ENCODE measurements at regions not wholly inside any gene's neighbourhood (a gene's known extent, or its start where the extent isn't known, plus 50 kb on each side); places are given as distances from the start of the nearest gene placed in this dataset.

DNA sequence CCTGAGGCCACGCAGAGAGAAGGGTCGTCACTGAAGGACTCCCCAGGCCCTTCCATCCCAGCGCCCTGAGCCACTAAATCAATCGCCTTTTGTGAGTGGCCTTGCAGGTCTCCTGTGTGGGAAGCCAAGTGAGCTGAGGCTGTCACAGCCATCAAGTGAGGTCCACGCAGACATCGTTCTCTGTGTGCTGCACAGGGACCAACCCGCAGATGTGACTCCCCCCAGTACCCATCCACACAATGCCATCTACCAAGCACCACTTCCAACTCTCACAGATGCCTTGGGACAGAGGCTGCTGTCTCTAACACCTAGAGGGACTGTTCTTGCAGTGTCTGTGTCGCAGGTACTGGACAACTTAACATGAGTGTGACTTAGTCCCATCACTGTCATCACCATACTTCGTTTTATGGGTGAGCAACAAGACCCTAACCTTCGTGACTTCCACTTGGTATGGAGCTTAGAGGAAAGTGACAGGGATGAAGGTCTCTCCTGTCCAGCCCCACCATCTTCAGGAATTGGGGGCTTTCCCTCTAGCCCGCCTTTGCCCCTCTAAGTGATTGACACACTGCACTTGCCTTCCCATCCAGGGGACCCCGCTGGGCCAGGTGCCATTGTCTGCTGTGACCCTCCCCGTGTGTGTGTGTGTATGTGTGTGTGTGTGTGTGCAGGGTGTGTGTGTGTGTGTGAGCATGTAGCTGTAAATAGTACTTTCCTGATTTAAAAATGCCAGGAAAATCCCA, 51.4 kb upstream of the TMEM72 start:
- Histone ChIP-seq H3K9ac (no peak overlapping the region), H3K4me2 (no peak overlapping the region), H3K27me3 (peaks cover 0 to 20% (median 0%) of the 10 kb centered on the region in 11 experiments; a peak in 10 of 22 replicates), H3K9me3 (replicated peaks in 1 of 11) (no peaks in the 10 kb centered on the region), H3K4me3 (no peak overlapping the region), H3K36me3 (no peaks in the 10 kb centered on the region), H3K27ac (no peak overlapping the region), H4K20me1 (no peaks in the 10 kb centered on the region), H3K4me1 (peaks cover 47 to 83% (median 77%) of the 10 kb centered on the region in 10 experiments)
- TF ChIP-seq Cebpa-rat (IDR thresholded peaks at IDR 0.05): no peak

DNA sequence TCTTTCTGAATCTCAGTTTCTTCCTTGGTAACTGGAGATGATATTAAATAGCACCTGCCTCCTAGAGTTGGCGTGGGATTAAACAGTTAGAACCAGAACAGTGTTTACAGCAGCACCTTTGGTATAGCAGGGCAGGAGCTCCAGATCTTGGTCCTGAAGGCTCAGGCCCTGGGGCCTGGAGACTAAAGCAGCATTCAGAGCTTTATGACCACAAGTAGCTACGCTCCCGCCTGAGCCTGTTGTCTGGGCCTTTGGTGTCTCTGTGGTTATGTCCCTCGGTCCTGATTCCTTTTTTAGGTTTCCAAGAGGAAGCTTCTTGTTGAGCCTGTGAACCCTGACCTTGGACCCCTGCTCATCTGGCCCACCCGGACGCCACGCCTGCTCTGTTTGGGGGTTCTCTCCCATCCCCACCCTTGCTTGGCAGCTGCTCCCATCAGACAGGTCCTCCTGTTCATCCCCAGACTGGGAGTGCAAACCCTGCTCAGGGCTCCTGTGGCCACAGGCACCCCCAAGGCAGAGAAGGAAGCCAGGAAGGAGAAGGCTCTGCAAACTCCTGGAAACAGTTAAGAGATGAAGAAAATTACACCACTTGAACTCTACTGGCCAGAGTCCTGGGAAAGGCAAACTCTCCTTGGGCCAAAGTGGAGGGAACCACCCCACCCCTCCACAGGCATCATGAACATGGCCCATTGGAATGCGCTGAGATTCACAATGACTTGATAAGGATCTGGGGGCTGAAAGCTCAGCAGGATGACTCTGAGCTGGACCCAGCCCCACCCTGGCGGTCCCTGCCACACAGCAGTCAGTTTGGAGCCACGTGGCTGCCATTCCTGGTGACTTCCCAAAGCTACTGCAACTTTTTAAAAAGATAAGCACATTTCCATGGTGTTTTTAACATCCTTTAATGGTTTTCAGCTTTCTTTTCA, 50.1 kb upstream of the TMEM72 start:
- no peaks in the 10 kb centered on the region for H4K20me1 ChIP-seq
- H3K9me3 ChIP-seq (replicated peaks in 1 of 11): peaks cover 0 to 4% (median 0%) of the 10 kb centered on the region in 11 experiments; a peak in 2 of 22 replicates
- no peak overlapping the region for H3K9ac ChIP-seq
- TF ChIP-seq Cebpa-rat (IDR thresholded peaks at IDR 0.05): no peak
- peak overlapping the region; percentile 23 to 92 (median 46); a peak in 20 of 22 replicates for H3K4me2 ChIP-seq
- H3K36me3 ChIP-seq: no peaks in the 10 kb centered on the region
- H3K4me3 ChIP-seq: no peak overlapping the region
- H3K4me1 ChIP-seq: peaks cover 58 to 87% (median 79%) of the 10 kb centered on the region in 10 experiments
- no peak overlapping the region for H3K27ac ChIP-seq
- peaks cover 0 to 20% (median 0%) of the 10 kb centered on the region in 11 experiments; a peak in 10 of 22 replicates for H3K27me3 ChIP-seq
